ENCODE measurements at regions not wholly inside any gene's neighbourhood (a gene's known extent, or its start where the extent isn't known, plus 50 kb on each side); places are given as distances from the start of the nearest gene placed in this dataset.
A peak's percentile ranks its signal among the peaks of the same experiment; 100 is the strongest.
"Not testable (repeated sequence)": the region's sequence is repeated elsewhere in the genome, so short reads cannot be mapped to it uniquely, and the experiment has no call there.

GRCh38 chr10:27373566-27374160 lies 130.4 kb upstream of the RAB18 start:
- H3K27ac ChIP-seq = no peak overlapping the region
- TF ChIP-seq, protein P1, sequence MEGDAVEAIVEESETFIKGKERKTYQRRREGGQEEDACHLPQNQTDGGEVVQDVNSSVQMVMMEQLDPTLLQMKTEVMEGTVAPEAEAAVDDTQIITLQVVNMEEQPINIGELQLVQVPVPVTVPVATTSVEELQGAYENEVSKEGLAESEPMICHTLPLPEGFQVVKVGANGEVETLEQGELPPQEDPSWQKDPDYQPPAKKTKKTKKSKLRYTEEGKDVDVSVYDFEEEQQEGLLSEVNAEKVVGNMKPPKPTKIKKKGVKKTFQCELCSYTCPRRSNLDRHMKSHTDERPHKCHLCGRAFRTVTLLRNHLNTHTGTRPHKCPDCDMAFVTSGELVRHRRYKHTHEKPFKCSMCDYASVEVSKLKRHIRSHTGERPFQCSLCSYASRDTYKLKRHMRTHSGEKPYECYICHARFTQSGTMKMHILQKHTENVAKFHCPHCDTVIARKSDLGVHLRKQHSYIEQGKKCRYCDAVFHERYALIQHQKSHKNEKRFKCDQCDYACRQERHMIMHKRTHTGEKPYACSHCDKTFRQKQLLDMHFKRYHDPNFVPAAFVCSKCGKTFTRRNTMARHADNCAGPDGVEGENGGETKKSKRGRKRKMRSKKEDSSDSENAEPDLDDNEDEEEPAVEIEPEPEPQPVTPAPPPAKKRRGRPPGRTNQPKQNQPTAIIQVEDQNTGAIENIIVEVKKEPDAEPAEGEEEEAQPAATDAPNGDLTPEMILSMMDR (conservative IDR thresholded peaks at IDR 0.05) = no peak

- H3K27ac ChIP-seq = no peak overlapping the region
Observed at GRCh38 chr10:27372095-27372494, 131.5 kb upstream of the ACBD5 start.

DNA sequence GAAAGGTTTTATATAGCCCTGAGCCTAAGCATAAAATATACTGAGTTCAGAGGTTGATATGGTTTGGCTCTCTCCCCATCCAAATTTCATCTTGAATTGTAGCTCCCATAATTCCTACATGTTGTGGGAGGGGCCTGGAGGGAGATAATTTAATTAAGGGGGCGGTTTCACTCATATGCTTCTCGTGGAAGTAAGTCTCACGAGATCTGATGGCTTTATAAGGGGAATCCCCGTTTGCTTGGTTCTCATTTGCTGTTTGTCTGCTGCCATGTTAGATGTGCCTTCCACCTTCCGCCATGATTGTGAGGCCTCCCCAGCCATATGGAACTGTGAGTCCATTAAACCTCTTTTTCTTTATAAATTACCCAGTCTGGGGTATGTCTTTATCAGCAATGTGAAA lies 130.8 kb upstream of the ACBD5 start:
- H3K27ac ChIP-seq = not testable (repeated sequence)

More at GRCh38 chr10:27372095-27372494, 131.5 kb upstream of the ACBD5 start:
- TF ChIP-seq, protein P1 (conservative IDR thresholded peaks at IDR 0.05) = no peak

- no peak overlapping the region for H3K27ac ChIP-seq
- TF ChIP-seq, protein P1 (conservative IDR thresholded peaks at IDR 0.05) = peak; percentile 53
Observed at GRCh38 chr10:27369880-27370279, 129.3 kb upstream of the ACBD5 start.

GRCh38 chr10:27368706-27369105 lies 128.1 kb upstream of the ACBD5 start:
- TF ChIP-seq, protein P1 (conservative IDR thresholded peaks at IDR 0.05) = no peak

GRCh38 chr10:27366769-27367168 lies 126.2 kb upstream of the ACBD5 start:
- no peak overlapping the region for H3K27ac ChIP-seq
- TF ChIP-seq, protein P1 (conservative IDR thresholded peaks at IDR 0.05) = no peak

More at GRCh38 chr10:27368706-27369105, 128.1 kb upstream of the ACBD5 start:
- no peak overlapping the region for H3K27ac ChIP-seq

DNA sequence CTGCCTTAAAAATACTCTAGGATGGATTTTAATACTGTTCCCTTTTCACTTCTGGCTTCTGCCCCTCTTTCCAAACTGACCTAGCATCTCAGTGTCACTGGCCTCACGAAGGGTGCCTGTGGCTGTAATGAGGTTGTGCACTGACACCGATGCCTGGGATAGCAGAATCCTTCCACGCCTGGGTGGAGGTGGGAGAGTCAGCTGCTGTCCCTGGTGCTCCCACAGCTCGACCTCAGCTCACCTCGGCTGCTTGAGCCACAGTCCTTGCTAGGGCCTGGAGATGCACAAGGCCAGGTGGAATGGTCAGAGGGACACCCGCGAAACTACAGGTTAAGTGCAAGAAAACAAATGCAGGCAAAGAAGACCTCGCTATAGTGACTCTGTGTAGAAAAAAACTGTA lies 123.4 kb upstream of the ACBD5 start:
- no peak overlapping the region for H3K27ac ChIP-seq
- TF ChIP-seq, protein P1 (conservative IDR thresholded peaks at IDR 0.05) = no peak

GRCh38 chr10:27360581-27361172 lies 120.1 kb upstream of the ACBD5 start:
- H3K27ac ChIP-seq = no peak overlapping the region
- TF ChIP-seq, protein P1 (conservative IDR thresholded peaks at IDR 0.05) = peak; percentile 97

All from VCaP (cell line).